ENCODE measurements at regions not wholly inside any gene's neighbourhood (a gene's known extent, or its start where the extent isn't known, plus 50 kb on each side); places are given as distances from the start of the nearest gene placed in this dataset.

DNA sequence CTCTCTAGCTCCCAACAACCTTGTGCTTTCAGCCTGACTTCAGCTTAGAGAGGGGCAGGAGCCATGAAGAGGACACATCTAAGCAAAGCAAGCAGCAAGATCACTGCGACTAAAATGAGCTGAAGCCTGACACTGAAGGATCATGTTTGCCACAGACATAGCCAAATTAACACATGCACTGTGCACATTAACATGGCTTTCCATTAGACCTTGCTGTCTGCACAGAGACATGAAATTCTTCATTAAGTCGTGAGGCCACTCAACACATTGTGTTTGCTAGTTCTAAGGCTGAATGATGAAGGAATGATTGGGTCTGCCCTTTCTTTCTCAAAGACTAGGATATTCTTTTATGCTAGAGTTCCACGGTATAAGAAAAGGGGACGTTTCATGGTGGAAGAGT is 558.3 kb upstream of the PSMD7 start:
- no peak for DNase-seq

DNA sequence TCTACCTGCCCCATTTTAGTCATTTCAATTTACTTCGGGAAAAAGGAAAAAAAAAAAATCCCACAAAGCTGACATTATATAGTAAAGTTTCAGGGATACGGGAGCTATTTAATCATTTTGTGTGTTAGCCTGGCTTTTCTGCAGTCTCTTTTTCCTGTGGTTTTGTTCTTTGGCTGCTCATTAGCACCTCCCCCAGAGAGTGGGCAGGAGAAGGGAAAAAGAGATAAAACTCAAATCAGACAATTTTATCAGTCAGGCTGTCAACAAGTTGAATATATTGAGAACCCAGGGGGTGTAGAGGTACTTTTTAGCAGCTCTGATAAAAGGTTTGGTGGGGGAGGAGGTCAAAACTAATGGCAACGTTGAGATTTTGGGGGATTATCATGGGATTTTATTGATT is 559.0 kb upstream of the PSMD7 start:
- DNase-seq = no peak

DNA sequence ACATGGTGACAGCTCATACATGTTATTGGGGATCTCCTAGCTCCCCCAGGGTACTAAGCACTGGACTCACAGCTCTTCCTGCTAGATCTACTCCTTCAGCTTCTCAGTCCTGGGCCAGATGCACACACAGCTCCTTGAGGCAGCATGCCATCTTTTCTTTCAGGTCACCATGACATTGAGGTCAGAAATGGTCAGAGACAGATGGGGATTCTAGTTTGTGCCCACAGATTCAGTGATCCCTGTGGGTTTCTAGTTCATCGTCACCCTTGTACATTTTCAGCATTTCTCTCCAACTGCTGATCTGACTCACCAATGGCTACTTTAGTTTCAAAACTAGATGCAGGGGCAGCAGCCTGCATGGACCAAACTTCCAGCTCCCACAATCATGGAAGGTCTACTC is 560.7 kb upstream of the PSMD7 start:
- no peak for DNase-seq

DNA sequence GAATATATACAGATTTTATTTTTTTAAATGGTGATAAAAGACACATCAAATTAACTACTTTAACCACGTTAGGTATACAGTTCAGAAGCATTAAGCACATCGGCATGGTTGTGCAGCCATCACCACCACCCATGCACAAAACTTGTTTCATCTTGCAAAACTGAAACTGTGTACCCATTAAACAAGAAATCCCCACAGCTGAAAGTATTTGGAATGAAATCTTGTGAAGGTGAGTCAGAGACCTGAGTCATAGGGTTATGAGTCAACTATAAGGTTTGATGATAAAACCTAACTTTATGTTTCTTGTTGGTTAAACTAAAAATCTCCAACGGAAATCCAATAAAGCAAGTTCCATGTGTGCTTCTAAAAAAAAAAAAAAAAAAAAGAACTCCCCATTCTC is 561.6 kb upstream of the PSMD7 start:
- no peak for DNase-seq

DNA sequence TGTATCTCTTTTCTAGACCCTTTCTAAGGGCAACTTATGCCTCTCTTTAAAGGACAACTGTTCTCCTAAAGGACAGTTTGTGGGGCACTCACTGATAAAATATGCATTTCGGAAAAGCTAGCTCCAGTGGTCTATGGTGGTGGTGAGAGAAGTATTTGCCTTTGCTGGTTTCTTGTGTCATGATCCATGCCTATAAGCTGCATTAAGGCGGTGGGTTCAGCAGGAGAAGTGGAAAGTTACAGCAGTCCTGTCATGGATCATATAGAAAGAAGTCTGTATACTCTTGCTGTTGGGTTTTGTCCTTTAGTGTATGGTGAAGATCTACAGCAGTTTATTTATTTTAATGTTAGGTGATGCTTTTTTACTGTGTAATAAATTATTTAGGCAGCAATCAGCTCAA is 563.9 kb upstream of the PSMD7 start:
- no peak for DNase-seq

DNA sequence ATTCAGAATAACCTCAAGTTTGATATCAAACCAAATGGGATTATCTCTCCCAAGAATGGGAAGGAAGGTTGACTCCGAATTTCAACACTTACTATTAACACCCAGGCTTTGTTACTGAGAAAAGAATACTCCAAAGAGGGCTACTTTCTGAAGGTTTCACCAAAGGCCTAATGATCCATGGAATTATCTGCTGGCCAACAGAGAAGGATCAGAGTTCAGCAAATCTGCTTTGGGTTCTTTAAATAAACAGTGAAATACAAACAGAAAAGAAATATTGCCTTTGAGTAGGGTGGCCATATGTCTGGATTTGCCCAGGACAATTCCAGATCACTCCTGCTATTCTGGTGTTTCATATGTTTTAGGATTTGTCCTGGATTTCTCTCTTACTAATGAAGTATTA is 564.5 kb upstream of the PSMD7 start:
- no peak for DNase-seq

DNA sequence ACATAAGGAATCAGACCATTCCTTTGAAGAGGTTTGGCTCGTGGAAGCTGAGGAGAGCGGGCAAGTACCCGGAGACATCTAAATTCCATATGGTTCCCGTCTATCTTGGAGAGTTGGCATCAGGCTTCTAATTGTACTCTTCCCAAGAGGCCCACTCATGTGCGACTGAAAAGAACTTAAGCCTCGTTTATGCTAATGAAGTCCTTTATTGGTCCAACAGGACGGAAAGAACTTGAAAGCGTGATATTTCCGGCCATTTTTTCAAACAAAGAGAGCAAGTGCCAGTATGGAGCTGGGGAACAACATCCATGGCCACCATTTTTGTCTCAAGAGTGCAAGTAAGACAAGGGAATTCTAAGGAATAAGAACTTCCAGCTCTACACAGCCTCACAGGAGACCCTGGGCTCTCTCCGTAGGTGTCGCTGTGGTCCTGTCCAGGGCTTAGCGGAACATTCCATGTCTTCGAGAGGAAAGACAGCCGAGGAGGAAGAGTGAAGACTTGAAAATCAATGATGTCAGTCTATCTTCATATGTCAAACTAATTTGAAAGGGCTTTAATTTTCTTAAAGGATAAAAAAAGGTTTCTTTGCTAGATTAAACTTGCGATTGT is 566.0 kb upstream of the PSMD7 start:
- no peak for DNase-seq

DNA sequence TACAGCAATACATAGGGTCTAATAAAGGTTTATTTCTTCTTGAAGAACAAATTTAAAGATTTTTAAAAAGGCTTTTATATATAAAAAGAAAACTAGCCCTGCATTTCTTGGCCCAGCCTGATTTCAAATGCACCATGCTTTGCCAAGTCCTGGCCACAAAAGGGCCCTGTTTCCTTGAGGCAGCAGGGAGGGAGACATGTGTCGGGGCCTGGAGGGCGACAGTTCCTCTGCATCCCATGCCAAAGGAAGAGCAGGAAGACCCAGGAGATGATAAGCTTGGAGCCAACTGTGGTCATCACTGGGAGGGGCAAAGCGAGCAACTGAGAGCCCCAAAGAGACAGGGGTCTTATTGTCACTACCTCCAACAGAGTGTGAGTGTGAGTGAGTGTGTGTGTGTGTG is 571.5 kb upstream of the PSMD7 start:
- no peak for DNase-seq

DNA sequence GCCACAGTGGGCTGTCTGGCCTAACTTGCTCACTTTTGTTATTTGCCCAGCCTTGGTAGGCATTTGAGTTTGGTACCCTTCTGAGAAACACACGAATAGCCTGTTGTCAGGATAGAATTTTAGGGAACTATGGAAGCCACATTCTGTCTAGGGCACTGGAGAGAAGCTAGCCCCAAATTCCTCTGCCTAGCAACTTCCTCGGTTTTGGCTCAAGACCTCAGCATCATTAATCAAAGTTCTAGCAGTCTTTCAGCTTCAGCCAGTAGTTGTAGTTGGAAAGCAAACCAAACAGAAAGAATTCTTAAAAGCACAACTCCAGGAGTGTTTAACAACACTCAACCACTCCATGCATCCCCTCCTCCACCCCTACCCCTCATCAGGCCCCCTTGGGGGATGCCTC is 572.1 kb upstream of the PSMD7 start:
- no peak for DNase-seq

DNA sequence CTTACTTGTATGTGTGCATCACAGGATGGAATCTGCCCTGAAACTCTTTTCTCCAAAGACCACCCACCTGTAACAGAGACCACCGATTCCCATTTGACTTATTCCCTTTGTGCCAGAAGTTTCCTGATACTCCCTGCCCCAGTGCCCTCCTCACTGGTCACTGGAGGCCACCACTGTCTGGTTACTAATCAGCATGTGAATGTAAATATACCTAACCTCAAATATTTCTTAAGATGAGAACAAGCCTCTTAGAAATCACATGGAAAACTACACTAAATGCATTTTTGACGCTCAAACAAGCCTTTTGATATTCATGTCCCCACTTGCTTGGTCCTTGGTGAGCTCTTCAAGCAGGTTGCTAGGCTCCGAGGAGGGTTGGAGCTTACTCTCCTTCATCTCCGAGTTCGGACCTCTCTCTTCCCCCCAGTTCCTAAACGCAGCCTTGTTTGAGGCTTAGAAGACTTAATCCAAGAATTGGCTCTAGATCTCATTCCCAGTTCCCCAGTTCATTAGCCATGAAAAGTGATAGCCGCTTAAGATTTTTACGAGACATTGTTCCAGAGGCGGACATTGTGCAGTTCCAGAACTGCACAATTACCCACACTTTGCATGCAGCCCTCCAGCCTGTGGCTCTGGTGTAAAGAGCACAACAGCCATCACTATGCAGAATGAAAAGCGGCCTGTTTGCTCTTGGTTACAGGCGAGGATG is 579.2 kb upstream of the PSMD7 start:
- DNase-seq = peak; percentile 67

DNA sequence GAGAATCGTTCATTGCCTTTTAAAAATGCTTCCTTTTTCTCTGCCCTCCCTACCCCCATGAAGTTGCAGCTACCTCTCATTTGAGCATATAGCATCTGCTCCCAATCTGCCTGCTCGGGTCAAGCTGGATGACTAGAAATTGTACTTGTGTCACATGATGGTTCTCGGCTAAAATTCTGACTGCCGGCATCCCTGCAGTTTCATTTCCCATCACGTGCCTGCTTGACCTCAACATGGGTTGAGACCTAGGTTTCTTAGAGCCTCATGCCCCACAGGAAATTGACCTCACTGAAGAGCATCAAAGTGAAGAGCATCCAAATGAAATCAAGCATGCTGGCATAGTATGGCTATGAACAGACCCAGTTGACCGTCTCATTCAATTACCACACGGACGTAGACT is 581.6 kb upstream of the PSMD7 start:
- no peak for DNase-seq

DNA sequence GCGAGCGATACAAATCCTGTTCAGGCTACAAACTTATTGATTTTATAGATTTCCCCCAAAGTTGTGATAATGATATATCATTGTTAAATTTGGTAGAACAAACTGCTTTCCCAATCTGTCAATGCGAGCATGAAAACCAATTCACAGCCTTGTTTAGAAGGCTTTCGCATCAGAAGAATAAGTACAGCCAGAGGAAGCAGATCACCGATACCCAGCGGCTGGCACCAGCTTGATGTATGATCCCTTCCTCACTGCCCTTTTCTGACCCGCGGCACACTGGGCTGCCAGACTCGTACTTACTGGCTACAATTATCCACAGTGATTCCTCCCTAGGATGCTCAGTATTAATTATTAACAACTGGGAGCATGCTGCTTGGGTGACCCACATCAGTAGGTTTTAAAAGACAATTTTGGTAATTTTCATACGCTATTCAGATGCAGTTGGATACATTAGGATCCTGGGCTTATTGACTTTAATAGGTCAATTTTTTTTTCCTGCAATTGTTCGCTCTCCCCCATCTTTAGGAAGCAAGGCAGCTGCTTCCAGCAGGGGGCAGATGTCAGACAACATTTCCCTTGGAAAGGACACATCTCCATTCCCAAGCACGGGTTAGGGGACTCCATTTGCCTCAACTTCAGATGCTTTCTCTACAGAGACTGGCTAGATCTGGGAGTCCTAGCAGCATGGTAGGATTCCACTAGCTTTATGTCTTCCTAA is 582.7 kb upstream of the PSMD7 start:
- no peak for DNase-seq

DNA sequence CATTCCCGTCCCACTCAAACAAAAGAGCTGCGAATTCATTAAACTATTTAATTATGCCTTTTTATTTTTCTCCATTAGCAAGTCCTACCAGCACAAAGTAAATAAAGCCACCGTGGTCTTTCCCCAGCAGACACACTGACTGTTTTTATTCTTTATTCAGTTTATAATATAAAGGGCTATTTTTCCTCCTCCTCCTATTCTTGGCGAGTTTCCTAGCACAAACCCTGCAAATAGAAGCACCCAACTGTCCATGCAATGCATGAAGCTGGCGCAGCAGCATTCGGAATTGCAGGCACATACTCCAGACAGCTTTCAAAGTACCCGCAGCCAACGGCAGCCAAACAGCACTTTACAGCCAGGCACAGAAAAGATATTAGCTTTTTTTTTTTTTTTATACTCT is 583.4 kb upstream of the PSMD7 start:
- DNase-seq = no peak

DNA sequence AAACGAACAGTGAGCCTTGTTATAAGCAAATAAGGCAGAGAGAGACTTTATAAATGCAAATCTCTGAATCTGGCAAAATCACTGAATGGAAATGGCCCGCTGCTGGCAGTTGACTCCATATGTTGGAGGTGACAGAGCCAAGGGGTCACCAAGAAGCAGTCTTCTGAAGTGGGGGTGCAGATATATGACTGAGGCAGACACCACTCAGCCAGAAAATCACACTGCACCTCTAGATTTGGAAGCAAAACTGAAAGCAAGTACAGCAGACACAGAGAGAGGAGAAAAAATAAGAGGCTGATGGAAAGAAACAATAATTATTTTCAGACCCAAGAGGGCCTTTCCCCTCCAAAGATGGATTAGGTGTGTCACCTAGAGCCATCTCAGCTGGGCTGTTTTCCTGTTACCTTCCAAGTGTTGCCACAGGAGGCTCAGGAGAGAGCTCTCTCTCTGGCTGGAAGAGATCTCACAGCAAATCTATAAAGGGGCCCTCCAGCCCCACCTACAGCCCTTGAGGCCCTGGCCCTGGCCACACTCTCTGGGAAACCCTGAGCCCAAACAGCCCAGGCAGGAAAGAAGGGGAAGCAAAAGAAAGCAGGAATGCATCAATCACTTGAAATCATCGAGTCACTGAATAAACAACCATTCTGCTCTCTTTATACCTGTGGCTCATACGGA is 585.1 kb upstream of the PSMD7 start:
- DNase-seq = no peak

DNA sequence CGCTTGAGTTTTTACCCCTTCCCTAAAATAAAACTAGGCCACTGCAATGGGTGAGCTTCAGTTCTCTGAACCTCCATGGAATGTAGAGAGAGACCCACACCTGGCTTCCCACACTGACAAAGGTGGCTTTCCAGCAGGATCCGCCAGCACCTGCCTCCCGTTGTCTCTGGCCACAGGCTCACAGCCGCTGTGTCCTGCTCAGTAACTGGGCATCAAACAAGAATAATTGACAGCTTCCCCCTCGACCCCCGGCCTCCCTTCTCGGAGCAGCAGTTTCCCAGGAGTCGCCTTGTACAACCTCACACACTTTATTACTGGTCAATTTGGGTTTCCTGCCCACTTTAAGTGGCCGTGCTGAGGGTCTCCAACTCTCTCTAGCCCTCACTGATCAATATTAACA is 586.1 kb upstream of the PSMD7 start:
- no peak for DNase-seq

DNA sequence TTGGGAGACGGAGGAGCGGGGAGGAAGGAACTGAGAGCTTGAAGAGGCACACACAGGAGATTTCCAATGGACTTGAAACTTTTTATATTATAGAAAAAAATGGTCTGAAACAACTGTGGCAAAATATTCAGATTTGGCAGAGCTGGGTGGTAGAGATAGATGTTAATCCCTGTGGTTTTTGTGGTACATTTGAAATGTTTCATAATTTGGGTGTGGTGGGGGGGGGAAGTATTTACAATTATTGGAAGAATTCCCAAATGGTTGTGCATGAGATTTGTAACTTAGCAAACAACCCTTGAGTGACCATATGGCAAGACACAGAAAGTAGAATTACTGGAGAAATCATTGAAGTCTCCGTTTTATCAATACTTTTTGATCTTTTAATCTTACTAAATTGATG is 588.8 kb upstream of the PSMD7 start:
- no peak for DNase-seq

DNA sequence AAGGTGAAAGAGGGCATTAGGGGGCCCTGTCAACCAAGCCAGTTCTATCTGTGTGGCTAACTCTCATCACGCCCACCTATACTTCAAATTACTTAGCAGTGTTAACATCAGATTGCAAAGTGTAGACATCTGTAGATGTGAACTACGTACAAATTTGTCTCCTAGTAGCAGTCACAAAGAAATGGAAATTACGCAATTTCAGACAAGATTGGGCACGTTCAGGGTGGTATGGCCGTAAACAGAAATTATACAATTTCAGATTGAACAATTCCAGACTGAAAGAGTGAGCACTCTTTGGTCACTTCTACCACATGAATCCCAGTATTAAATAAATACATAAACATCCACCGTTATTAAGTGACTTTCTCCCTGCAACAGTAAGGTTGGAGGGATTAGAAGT is 592.7 kb upstream of the PSMD7 start:
- DNase-seq = no peak

DNA sequence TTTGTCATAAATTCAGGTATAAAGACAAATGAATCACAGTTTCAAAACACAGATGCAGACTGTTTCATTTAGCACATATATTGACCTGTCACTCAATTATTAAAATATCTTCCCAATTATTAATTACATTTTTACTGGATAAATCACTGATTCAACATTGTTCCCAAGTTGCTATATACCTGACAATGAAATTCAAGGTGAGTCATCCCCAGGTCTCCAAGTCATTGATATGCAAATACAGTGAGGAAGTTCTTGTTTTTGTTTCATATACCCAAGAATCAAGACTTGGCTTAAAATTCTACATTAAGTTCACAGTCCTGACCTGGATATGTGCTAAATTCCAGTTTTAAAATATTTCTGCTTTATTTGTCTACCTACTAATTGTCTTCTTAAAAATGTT is 599.3 kb upstream of the PSMD7 start:
- no peak for DNase-seq

DNA sequence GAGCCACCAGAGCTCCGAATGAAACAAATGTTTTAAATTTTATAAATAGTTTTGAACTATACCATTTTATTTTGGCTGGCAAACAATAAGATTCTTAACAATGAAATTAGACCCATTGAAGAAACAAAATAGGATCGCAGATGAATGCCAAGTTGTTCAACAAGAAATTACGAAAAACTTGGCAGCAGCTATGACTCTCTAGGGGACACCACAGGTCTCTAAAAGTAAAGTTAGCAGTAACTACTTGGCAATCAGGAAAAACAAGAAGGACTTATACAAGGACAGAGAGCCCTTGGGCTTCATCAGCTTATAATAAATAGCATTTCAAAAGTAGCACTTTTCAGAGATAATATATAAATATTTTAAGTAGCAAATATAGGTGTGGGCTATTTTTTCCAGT is 603.8 kb upstream of the PSMD7 start:
- no peak for DNase-seq

DNA sequence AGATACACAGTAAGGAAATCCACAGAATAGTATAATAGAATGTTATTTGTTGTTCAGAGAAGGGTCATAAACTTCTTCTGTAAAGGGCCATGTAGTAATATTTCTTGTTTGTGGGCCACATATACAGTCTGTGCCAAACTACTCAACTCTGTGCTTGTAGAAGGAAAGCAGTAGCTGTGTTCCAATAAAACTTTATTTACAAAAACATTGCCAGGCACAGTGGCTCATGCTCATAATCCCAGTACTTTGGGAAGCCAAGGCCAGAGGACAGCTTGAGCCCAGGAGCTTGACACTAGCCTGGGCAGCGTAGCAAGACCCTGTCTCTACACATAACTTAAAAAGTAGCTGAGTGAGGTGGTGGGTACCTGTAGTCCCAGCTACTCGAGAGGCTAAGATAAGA is 612.8 kb upstream of the PSMD7 start:
- no peak for DNase-seq

DNA sequence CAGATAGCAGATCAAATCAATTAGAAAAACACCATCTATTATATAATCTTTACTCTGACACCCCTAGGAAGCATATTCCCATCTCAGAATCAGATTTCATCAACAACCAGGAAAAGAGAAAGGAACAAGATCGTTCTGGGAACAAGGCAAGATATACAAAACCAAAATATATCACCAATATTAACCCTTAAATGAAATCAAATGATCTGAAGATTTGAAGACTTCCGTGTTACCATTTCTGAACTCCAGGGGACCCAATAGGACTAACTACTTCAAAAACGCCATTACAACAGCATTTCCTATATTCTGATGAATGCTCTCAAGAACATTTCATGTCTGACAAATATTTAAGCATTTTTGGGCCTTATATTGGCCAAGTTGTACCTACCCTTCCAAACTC is 624.2 kb upstream of the ZFHX3 start:
- DNase-seq = no peak

DNA sequence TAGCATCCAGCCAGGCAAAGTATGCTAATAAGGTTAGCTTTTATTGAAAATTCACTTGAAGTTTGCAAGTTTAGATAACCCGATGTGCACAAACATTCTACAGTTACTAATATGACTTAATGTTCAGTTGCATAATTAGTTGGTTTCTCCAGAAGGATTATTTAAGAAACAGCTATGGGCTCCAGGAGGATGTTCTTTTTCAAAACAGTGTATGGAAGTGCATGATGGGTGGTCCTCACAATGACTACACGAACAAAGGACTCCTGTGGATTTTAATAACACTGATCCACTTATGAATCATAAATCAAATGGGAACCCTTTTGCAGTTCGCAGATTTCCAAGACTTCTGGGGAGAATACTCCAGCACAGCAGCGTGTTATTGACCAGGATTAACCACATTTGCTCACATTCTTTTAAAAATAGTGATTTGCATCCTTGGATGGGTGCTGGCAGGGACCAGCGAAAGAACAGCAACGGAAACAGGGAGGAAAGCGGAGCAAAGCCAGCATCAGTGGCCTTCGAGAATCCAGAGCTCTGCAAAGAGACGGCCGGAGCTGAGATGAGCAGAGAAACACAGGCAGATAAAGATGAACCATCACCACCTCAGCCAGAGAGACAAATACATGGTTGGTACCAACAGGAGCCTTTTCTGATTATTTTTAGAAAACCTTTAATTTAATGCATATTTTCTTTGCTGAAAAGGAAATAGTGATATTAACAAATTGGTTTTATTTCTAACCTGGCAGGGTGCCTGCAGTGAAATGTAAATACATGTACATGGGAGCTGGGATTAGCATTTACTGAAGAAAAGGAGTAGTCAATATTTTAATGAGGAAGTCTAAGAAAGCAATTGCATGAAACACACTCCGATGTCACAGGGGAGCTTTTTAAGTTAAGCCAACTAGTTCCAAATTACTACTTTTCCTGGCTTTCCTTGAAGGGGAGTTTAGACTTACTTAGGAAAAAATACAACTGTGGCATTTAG is 623.2 kb upstream of the ZFHX3 start:
- DNase-seq = no peak
